Progenitor cell of endocrine pancreas (in vitro differentiated cells): ENCODE measurements at regions not wholly inside any gene's neighbourhood (a gene's known extent, or its start where the extent isn't known, plus 50 kb on each side); places are given as distances from the start of the nearest gene placed in this dataset.
A peak's percentile ranks its signal among the peaks of the same experiment; 100 is the strongest.
"Not testable (repeated sequence)": the region's sequence is repeated elsewhere in the genome, so short reads cannot be mapped to it uniquely, and the experiment has no call there.

Experiments used
- DNase-seq: peaks from one replicate; pipeline ENCODE4 v3.0.0; 2021; ENCODE audit warnings: low spot score; ENCODE audit not compliant: unreplicated experiment
- H3K27ac Mint-ChIP-seq: 2 replicates; pipeline ENCODE4 v1.8.0; 2021; ENCODE audit warnings: mild to moderate bottlenecking, moderate library complexity, mixed read lengths
- H3K27me3 Mint-ChIP-seq: 2 replicates; pipeline ENCODE4 v1.8.0; 2021; ENCODE audit warnings: mixed read lengths
- H3K36me3 Mint-ChIP-seq: 2 replicates; pipeline ENCODE4 v1.8.0; 2022; ENCODE audit warnings: mixed read lengths; ENCODE audit not compliant: insufficient read depth
- H3K4me1 Mint-ChIP-seq: 2 replicates; pipeline ENCODE4 v1.8.0; 2021; ENCODE audit warnings: low read depth, mixed read lengths
- H3K4me3 Mint-ChIP-seq: 2 replicates; pipeline ENCODE4 v1.8.0; 2021; ENCODE audit warnings: low read depth, mild to moderate bottlenecking, moderate library complexity, mixed read lengths
- H3K9me3 Mint-ChIP-seq: 2 replicates; pipeline ENCODE4 v1.8.0; 2021; ENCODE audit warnings: low read depth, mixed read lengths
- TF ChIP-seq, protein P1 (sequence below): fragments of 200-600 bp; sonication (generic); IDR thresholded peaks from one replicate; pipeline ENCODE4 v1.5.0; 2021; ENCODE audit warnings: antibody characterized with exemption, mild to moderate bottlenecking; ENCODE audit not compliant: unreplicated experiment

DNA sequence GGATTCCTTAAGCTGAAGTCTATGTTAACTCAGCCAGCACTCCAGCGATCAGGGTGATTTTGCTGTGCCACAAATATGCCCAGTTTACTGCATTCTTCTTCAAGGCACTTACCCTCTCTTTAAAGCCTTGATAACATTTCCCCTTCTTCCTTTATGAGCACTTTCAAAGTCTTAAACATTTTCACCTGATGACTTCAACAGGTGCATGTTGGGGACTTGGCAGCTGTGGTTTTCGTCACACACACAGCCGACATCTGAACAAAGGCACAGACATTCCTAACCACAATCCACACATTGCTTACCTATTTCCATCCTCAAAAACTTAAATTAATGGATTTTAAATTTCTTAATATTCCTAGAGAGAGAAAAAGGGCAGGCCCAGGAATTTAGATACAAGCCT lies 331.5 kb downstream of the CRPPA start:
- TF ChIP-seq, protein P1, sequence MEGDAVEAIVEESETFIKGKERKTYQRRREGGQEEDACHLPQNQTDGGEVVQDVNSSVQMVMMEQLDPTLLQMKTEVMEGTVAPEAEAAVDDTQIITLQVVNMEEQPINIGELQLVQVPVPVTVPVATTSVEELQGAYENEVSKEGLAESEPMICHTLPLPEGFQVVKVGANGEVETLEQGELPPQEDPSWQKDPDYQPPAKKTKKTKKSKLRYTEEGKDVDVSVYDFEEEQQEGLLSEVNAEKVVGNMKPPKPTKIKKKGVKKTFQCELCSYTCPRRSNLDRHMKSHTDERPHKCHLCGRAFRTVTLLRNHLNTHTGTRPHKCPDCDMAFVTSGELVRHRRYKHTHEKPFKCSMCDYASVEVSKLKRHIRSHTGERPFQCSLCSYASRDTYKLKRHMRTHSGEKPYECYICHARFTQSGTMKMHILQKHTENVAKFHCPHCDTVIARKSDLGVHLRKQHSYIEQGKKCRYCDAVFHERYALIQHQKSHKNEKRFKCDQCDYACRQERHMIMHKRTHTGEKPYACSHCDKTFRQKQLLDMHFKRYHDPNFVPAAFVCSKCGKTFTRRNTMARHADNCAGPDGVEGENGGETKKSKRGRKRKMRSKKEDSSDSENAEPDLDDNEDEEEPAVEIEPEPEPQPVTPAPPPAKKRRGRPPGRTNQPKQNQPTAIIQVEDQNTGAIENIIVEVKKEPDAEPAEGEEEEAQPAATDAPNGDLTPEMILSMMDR, result no peak
- Mint-ChIP-seq H3K27me3 (no peaks in the 10 kb centered on the region), H3K4me1 (no peaks in the 10 kb centered on the region), H3K36me3 (no peaks in the 10 kb centered on the region), H3K27ac (no peak overlapping the region), H3K4me3 (no peak overlapping the region), H3K9me3 (no peaks in the 10 kb centered on the region)
- DNase-seq, result no peak

DNA sequence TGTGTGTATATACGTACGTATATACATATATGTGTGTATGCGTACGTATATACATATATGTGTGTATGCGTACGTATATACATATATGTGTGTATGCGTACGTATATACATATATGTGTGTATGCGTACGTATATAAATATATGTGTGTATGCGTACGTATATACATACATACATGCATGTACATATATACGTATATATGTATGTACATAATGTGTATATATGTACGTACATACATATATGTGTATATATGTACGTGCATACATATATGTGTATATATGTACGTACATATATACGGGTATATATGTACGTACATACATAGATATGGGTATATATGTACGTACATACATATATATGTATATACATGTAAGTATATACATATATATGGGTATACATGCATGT lies 332.1 kb downstream of the CRPPA start:
- H3K9me3 Mint-ChIP-seq, result no peaks in the 10 kb centered on the region
- no peak for DNase-seq
- H3K36me3 Mint-ChIP-seq, result no peaks in the 10 kb centered on the region
- TF ChIP-seq, protein P1, result no peak
- no peak overlapping the region for H3K27ac Mint-ChIP-seq
- no peaks in the 10 kb centered on the region for H3K27me3 Mint-ChIP-seq
- no peaks in the 10 kb centered on the region for H3K4me1 Mint-ChIP-seq
- H3K4me3 Mint-ChIP-seq, result no peak overlapping the region

DNA sequence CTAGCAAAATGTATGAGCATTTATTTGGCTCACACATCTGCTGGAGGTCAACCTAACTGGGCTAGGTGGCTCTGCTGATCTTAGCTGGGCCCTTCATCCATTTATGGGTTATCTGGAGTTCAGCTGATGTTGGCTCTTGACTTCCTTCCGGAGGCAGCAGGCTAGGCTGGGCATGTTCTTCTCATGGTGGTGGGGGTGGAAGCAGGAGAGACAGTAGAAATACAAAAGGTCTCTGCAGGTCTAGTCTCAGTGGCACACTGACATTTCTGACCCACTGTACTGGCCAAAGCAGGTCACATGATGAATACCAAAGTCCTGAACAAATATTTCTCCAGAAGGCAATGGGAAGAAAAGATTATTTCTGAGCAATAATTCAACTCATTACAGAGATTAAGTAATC lies 334.6 kb downstream of the CRPPA start:
- Mint-ChIP-seq H3K9me3 (peaks cover 3% of the 10 kb centered on the region), H3K27ac (no peak overlapping the region), H3K36me3 (peaks cover 2% of the 10 kb centered on the region), H3K4me1 (peaks cover 1% of the 10 kb centered on the region), H3K27me3 (no peaks in the 10 kb centered on the region), H3K4me3 (no peak overlapping the region)
- TF ChIP-seq, protein P1, result no peak
- DNase-seq, result no peak

DNA sequence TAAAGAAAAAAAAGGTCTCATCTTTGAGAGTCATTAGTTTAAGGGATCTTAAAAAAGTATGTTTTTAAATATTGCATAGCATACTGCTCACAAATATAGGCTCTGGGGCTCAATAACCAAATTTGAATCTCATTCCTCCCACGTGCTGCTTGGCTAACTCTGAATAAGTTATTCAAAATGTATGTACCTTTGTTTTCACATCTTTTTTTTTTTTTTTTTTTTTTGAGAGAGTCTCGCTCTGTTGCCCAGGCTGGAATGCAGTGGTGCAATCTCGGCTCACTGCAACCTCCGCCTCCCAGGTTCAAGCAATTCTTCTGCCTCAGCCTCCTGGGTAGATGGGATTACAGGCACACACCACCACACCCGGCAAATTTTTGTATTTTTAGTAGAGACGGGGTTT lies 335.6 kb downstream of the CRPPA start:
- H3K4me1 Mint-ChIP-seq, H3K9me3 Mint-ChIP-seq, DNase-seq, H3K36me3 Mint-ChIP-seq, H3K27me3 Mint-ChIP-seq, H3K27ac Mint-ChIP-seq, H3K4me3 Mint-ChIP-seq: not testable (repeated sequence)

DNA sequence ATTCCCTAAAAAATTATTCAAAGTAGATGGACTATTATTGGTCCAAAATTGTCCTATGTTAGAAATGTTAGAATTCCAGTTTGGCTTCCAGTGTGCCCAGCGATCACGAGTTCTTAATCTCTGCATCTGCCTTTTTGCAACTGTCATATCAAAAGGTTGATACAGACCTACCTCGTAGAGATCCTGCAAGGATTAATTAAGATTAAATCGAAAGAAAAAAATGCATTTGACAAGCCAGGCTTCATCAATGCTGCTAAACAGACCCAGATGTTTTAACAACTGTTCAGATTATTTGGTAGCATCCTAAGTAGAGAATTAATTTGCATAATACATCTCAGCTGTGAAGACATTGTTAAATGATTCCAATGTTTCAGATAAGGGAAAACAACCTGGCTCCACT lies 336.5 kb downstream of the CRPPA start:
- Mint-ChIP-seq H3K27me3 (no peaks in the 10 kb centered on the region), H3K36me3 (peaks cover 2% of the 10 kb centered on the region)

DNA sequence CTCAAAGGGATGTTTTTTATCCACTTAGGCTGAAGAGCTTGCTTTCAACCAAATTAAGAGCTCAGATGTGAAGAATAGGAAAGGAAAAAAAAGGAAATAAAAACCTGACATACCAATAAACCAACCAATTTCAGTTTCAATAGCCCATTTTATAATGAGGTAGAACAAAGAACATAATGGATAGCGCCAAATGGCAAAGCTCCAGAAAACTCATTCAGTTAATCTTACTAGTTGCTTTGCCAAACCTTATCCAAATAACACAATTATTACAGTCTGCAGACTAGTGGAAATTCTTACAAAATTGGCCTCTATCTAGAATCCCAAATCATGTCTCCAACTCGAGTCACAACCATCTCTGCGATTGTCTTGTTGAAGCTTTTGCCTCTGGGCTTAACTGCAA lies 337.0 kb downstream of the CRPPA start:
- H3K27ac Mint-ChIP-seq, result peak overlapping the region; percentile 80
- no peak for DNase-seq
- peaks cover 2% of the 10 kb centered on the region for H3K36me3 Mint-ChIP-seq
- TF ChIP-seq, protein P1, result no peak
- H3K9me3 Mint-ChIP-seq, result peaks cover 3% of the 10 kb centered on the region
- peaks cover 1% of the 10 kb centered on the region for H3K4me1 Mint-ChIP-seq
- H3K27me3 Mint-ChIP-seq, result no peaks in the 10 kb centered on the region
- H3K4me3 Mint-ChIP-seq, result no peak overlapping the region

More for the DNA sequence above, 336.5 kb downstream of the CRPPA start:
- no peak overlapping the region for H3K4me3 Mint-ChIP-seq
- H3K9me3 Mint-ChIP-seq, result peaks cover 3% of the 10 kb centered on the region
- H3K4me1 Mint-ChIP-seq, result peaks cover 1% of the 10 kb centered on the region
- DNase-seq, result no peak
- TF ChIP-seq, protein P1, result no peak
- H3K27ac Mint-ChIP-seq, result no peak overlapping the region
